ENCODE measurements at regions not wholly inside any gene's neighbourhood (a gene's known extent, or its start where the extent isn't known, plus 50 kb on each side); places are given as distances from the start of the nearest gene placed in this dataset.
A peak's percentile ranks its signal among the peaks of the same experiment; 100 is the strongest.

- Histone ChIP-seq H3K4me1 (no peaks in the 10 kb centered on the region), H3K27me3 (no peaks in the 10 kb centered on the region), H3K4me3 (no peak overlapping the region), H3K27ac (no peak overlapping the region), H3K9me3 (no peaks in the 10 kb centered on the region), H3K36me3 (no peaks in the 10 kb centered on the region)
- peak in 1 of 2 donors; percentile 31 for DNase-seq
- ATAC-seq (ENCODE audit: low FRiP score in 2 of 2), result no peak
- TF ChIP-seq CTCF (IDR thresholded peaks at IDR 0.05), result no peak
- TF ChIP-seq EP300 (IDR thresholded peaks at IDR 0.05), result no peak
- no peak for TF ChIP-seq POLR2A (IDR thresholded peaks at IDR 0.05)
- TF ChIP-seq POLR2AphosphoS5 (IDR thresholded peaks at IDR 0.05), result no peak
- WGBS, 2 donors, result 91 to 93% methylated on average over 15 of the region's 15 CpGs
Observed at GRCh38 chr6:19734061-19734460, 103.1 kb upstream of the ID4 start.

GRCh38 chr6:19734519-19734918 lies 102.7 kb upstream of the ID4 start:
- WGBS, 2 donors, result 89 to 92% methylated on average over 2 of the region's 2 CpGs
- no peak for ATAC-seq (ENCODE audit: low FRiP score in 2 of 2)
- TF ChIP-seq EP300 (IDR thresholded peaks at IDR 0.05) (no peak), POLR2AphosphoS5 (IDR thresholded peaks at IDR 0.05) (no peak), CTCF (IDR thresholded peaks at IDR 0.05) (no peak), POLR2A (IDR thresholded peaks at IDR 0.05) (no peak)
- no peaks in the 10 kb centered on the region for H3K27me3 ChIP-seq
- no peaks in the 10 kb centered on the region for H3K36me3 ChIP-seq
- H3K4me1 ChIP-seq, result no peaks in the 10 kb centered on the region
- no peak for DNase-seq
- no peak overlapping the region for H3K27ac ChIP-seq
- no peaks in the 10 kb centered on the region for H3K9me3 ChIP-seq
- H3K4me3 ChIP-seq, result no peak overlapping the region

- no peaks in the 10 kb centered on the region for H3K27me3 ChIP-seq
- ATAC-seq (ENCODE audit: low FRiP score in 2 of 2) (no peak), DNase-seq (no peak)
- no peaks in the 10 kb centered on the region for H3K4me1 ChIP-seq
- no peak for TF ChIP-seq POLR2A (IDR thresholded peaks at IDR 0.05)
- TF ChIP-seq POLR2AphosphoS5 (IDR thresholded peaks at IDR 0.05), result no peak
- no peak for TF ChIP-seq EP300 (IDR thresholded peaks at IDR 0.05)
- TF ChIP-seq CTCF (IDR thresholded peaks at IDR 0.05), result no peak
- H3K4me3 ChIP-seq, result no peak overlapping the region
- H3K9me3 ChIP-seq, result no peaks in the 10 kb centered on the region
- no peak overlapping the region for H3K27ac ChIP-seq
- WGBS, 2 donors, result 86 to 88% methylated on average over 4 of the region's 4 CpGs
- no peaks in the 10 kb centered on the region for H3K36me3 ChIP-seq
Observed at GRCh38 chr6:19736066-19736465, 101.1 kb upstream of the ID4 start.

- ATAC-seq (ENCODE audit: low FRiP score in 2 of 2) (no peak), DNase-seq (no peak)
- no peak overlapping the region for H3K4me3 ChIP-seq
- TF ChIP-seq CTCF (IDR thresholded peaks at IDR 0.05), result no peak
- no peak for TF ChIP-seq EP300 (IDR thresholded peaks at IDR 0.05)
- TF ChIP-seq POLR2AphosphoS5 (IDR thresholded peaks at IDR 0.05), result no peak
- no peak for TF ChIP-seq POLR2A (IDR thresholded peaks at IDR 0.05)
- 76 to 81% methylated on average over 1 of the region's 1 CpG for WGBS, 2 donors
- H3K27me3 ChIP-seq, result no peaks in the 10 kb centered on the region
- H3K9me3 ChIP-seq, result no peaks in the 10 kb centered on the region
- no peak overlapping the region for H3K27ac ChIP-seq
- H3K36me3 ChIP-seq, result no peaks in the 10 kb centered on the region
- H3K4me1 ChIP-seq, result no peaks in the 10 kb centered on the region
Observed at GRCh38 chr6:19738010-19738409, 99.2 kb upstream of the ID4 start.

GRCh38 chr6:19749722-19750121 lies 87.4 kb upstream of the ID4 start:
- DNase-seq (no peak), ATAC-seq (ENCODE audit: low FRiP score in 2 of 2) (no peak)
- H3K4me3 ChIP-seq, result no peak overlapping the region
- no peaks in the 10 kb centered on the region for H3K27me3 ChIP-seq
- H3K36me3 ChIP-seq, result no peaks in the 10 kb centered on the region
- 82 to 92% methylated on average over 7 of the region's 7 CpGs for WGBS, 2 donors
- H3K4me1 ChIP-seq, result no peaks in the 10 kb centered on the region
- H3K27ac ChIP-seq, result no peak overlapping the region
- no peak for TF ChIP-seq POLR2A (IDR thresholded peaks at IDR 0.05)
- TF ChIP-seq POLR2AphosphoS5 (IDR thresholded peaks at IDR 0.05), result no peak
- no peak for TF ChIP-seq CTCF (IDR thresholded peaks at IDR 0.05)
- no peak for TF ChIP-seq EP300 (IDR thresholded peaks at IDR 0.05)
- no peaks in the 10 kb centered on the region for H3K9me3 ChIP-seq

Measured in upper lobe of left lung (tissue), 6 donors.